Thyroid gland (tissue), 4 donors: ENCODE measurements at regions not wholly inside any gene's neighbourhood (a gene's known extent, or its start where the extent isn't known, plus 50 kb on each side); places are given as distances from the start of the nearest gene placed in this dataset.

Experiments
- CTCF ChIP-seq, 6 experiments: fragments of 200-600 bp in 3 of 6; fragments of 450-650 bp in 3 of 6; sonication (generic) in 3 of 6; IDR thresholded peaks; one replicate each; pipeline ENCODE4 v1.5.1; 2016 to 2019; ENCODE audit warnings: antibody characterized with exemption in 6 of 6, mild to moderate bottlenecking in 2 of 6, inconsistent platforms in 1 of 6, moderate library complexity in 1 of 6
- POLR2A ChIP-seq, 2 donors: fragments of 450-650 bp; IDR thresholded peaks; one replicate each; pipeline ENCODE4 v1.6.1; 2017; ENCODE audit warnings: antibody characterized with exemption in 2 of 2, mild to moderate bottlenecking in 2 of 2, moderate library complexity in 1 of 2

DNA sequence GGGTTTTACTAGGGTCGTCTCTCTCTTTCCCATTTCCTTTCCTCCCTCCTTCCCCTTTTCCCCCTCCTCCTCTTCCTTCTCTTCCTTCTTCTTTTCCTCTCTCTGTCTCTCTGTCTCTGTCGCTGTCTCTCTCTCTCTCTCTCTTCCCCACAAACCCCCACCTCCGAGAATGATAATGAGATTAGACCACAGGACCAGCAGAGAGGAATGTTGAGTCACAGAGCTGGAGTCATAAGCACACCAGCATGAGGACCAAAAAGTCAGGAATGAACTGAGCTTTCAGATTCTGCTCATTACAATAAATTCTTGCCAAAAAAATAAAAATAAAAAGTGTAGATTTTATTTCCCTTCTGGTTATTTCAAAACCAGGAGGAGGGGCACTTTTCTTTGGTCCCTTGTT, 377.4 kb downstream of the LTN1 start:
- no peak for TF ChIP-seq CTCF (IDR thresholded peaks at IDR 0.05)
- TF ChIP-seq POLR2A (IDR thresholded peaks at IDR 0.05), result no peak
